ENCODE measurements at regions not wholly inside any gene's neighbourhood (a gene's known extent, or its start where the extent isn't known, plus 50 kb on each side); places are given as distances from the start of the nearest gene placed in this dataset.

- H3K27ac Mint-ChIP-seq, result no peak overlapping the region
- H3K27me3 Mint-ChIP-seq (ENCODE audit: low read depth in 3 of 3), result peaks cover 0 to 3% (median 0%) of the 10 kb centered on the region in 3 donors
- H3K4me1 Mint-ChIP-seq, result no peaks in the 10 kb centered on the region
- H3K36me3 Mint-ChIP-seq, result no peaks in the 10 kb centered on the region
- no peak overlapping the region for H3K4me3 Mint-ChIP-seq
- H3K9me3 Mint-ChIP-seq, result peaks cover 0 to 6% (median 0%) of the 10 kb centered on the region in 6 donors
- DNase-seq, result no peak
Observed at GRCh38 chr9:115359017-115359780, 241.2 kb upstream of the TNC start.

DNA sequence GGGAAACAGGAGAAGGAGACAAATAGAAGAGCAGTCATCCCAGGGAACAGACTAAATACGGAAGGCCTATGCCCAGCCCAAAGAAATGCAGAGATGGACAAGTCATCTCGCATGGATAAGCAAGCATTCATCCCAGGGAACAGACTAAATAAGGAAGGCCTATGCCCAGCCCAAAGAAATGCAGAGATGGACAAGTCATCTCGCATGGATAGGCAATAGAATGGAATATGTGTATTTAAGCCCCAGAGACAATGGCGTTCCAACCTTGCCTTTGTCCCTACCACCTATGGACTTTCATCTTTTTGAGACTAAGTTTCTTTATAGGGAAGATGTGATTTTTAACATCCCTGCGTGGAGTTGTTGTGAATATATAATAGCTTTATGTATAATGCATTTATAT lies 242.2 kb upstream of the TNC start:
- Mint-ChIP-seq H3K27me3 (ENCODE audit: low read depth in 3 of 3) (peaks cover 0 to 3% (median 0%) of the 10 kb centered on the region in 3 donors), H3K36me3 (no peaks in the 10 kb centered on the region), H3K9me3 (peaks cover 0 to 6% (median 0%) of the 10 kb centered on the region in 6 donors), H3K4me3 (no peak overlapping the region), H3K27ac (no peak overlapping the region), H3K4me1 (no peaks in the 10 kb centered on the region)
- no peak for DNase-seq

- Mint-ChIP-seq H3K27me3 (ENCODE audit: low read depth in 3 of 3) (peaks cover 2 to 3% (median 2%) of the 10 kb centered on the region in 3 donors), H3K4me1 (no peaks in the 10 kb centered on the region), H3K9me3 (peaks cover 0 to 6% (median 0%) of the 10 kb centered on the region in 6 donors), H3K27ac (no peak overlapping the region), H3K36me3 (no peaks in the 10 kb centered on the region), H3K4me3 (no peak overlapping the region)
- DNase-seq, result no peak
Observed at GRCh38 chr9:115362101-115362500, 244.1 kb upstream of the TNC start.

DNA sequence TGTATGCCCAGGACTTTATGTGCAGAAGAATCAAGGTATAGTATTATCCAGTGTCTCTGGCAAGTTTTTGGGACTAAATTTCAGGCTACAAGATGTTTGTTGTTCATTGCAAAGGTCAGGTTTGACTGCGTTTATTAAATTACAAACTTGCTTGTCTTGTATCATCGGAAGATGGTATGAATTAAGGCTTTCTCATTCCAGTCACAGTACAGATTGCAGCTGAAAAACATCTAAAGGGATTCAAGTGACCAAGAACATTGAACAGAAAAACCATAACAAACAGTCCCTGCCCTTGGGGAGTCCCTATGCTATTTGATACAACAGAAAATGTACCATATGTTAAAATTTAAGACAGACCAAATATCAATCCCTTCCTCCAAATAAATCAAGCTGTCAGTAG lies 244.7 kb upstream of the TNC start:
- Mint-ChIP-seq H3K9me3 (peaks cover 0 to 6% (median 0%) of the 10 kb centered on the region in 6 donors), H3K27me3 (ENCODE audit: low read depth in 3 of 3) (peaks cover 2 to 3% (median 2%) of the 10 kb centered on the region in 3 donors), H3K4me3 (no peak overlapping the region), H3K27ac (no peak overlapping the region), H3K36me3 (no peaks in the 10 kb centered on the region), H3K4me1 (no peaks in the 10 kb centered on the region)
- no peak for DNase-seq

DNA sequence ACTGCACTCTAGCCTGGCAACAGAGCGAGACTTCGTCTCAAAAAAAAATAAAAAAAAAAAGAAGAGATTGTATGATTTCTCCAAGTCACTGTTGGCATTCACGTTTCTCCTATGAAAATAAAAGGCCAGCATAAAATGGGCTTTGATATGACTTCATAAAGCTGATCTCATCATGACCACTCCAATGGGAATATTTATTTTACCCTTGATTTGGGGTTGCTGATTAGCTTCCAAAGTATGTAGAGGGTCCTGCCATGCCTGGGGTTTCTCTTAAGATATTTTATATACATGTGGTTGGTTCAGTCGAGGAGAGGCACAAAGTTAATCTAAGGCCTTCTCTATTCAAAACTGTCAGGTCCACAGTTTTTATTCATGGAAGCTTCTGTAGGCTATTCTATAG lies 247.0 kb upstream of the TNC start:
- DNase-seq, result no peak
- Mint-ChIP-seq H3K9me3 (peaks cover 0 to 2% (median 0%) of the 10 kb centered on the region in 6 donors), H3K4me1 (no peaks in the 10 kb centered on the region), H3K27ac (no peak overlapping the region), H3K36me3 (no peaks in the 10 kb centered on the region), H3K4me3 (no peak overlapping the region), H3K27me3 (ENCODE audit: low read depth in 3 of 3) (peaks cover under 1 to 3% (median 2%) of the 10 kb centered on the region in 3 donors)

- no peaks in the 10 kb centered on the region for H3K4me1 Mint-ChIP-seq
- no peak overlapping the region for H3K27ac Mint-ChIP-seq
- H3K4me3 Mint-ChIP-seq, result no peak overlapping the region
- no peaks in the 10 kb centered on the region for H3K36me3 Mint-ChIP-seq
- peaks cover 0 to 6% (median 0%) of the 10 kb centered on the region in 6 donors for H3K9me3 Mint-ChIP-seq
- H3K27me3 Mint-ChIP-seq (ENCODE audit: low read depth in 3 of 3), result peaks cover under 1 to 6% (median 2%) of the 10 kb centered on the region in 3 donors
- no peak for DNase-seq
Observed at GRCh38 chr9:115367321-115367720, 249.4 kb upstream of the TNC start.

GRCh38 chr9:115367780-115368525 lies 250.0 kb upstream of the TNC start:
- peaks cover 0 to 6% (median 0%) of the 10 kb centered on the region in 6 donors for H3K9me3 Mint-ChIP-seq
- H3K4me3 Mint-ChIP-seq, result no peak overlapping the region
- no peak for DNase-seq
- no peaks in the 10 kb centered on the region for H3K4me1 Mint-ChIP-seq
- peaks cover 2 to 6% (median 3%) of the 10 kb centered on the region in 3 donors for H3K27me3 Mint-ChIP-seq (ENCODE audit: low read depth in 3 of 3)
- H3K27ac Mint-ChIP-seq, result no peak overlapping the region
- H3K36me3 Mint-ChIP-seq, result no peaks in the 10 kb centered on the region

GRCh38 chr9:115369322-115369957 lies 251.5 kb upstream of the TNC start:
- no peak overlapping the region for H3K4me3 Mint-ChIP-seq
- H3K27ac Mint-ChIP-seq, result no peak overlapping the region
- H3K4me1 Mint-ChIP-seq, result no peaks in the 10 kb centered on the region
- no peak for DNase-seq
- H3K27me3 Mint-ChIP-seq (ENCODE audit: low read depth in 3 of 3), result peaks cover 3 to 8% (median 6%) of the 10 kb centered on the region in 3 donors
- H3K36me3 Mint-ChIP-seq, result no peaks in the 10 kb centered on the region
- peaks cover 0 to 6% (median 1%) of the 10 kb centered on the region in 6 donors for H3K9me3 Mint-ChIP-seq

DNA sequence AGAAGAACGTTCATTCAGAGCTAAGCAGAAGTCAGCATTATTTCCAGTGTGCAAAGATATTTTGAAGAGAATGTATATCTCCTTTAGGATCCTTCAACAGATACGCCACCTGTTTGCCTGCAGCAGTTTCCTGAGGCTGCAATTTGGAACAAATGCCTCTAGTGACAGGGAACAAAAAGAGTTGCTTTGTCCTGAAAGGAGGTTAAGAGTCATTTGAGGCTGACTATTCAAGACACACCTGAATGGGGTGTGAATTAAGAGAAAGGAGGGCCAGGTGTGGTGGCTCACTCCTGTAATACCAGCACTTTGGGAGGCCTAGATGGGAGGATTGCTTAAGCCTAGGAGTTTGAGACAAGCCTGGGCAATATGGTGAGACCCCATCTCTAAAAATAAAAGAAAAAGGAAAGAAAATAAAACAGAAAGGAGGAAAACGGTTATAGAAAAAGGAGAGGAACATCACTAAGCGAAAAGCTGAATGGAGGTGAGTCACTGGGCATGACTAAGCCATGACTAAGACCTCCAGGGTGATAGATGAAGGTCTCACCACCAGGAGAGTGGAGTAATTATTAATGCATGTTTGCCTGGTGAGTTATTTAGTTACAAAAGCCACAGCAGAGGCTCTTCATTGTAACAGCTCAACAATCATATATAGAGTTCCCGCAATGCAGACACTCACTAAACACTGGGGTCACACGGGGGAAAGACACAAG lies 255.2 kb upstream of the TNC start:
- H3K9me3 Mint-ChIP-seq, result peaks cover 0 to 6% (median 2%) of the 10 kb centered on the region in 6 donors
- H3K36me3 Mint-ChIP-seq, result no peaks in the 10 kb centered on the region
- no peaks in the 10 kb centered on the region for H3K4me1 Mint-ChIP-seq
- H3K4me3 Mint-ChIP-seq, result no peak overlapping the region
- H3K27ac Mint-ChIP-seq, result no peak overlapping the region
- peaks cover 3 to 6% (median 4%) of the 10 kb centered on the region in 3 donors for H3K27me3 Mint-ChIP-seq (ENCODE audit: low read depth in 3 of 3)
- DNase-seq, result no peak

GRCh38 chr9:115373710-115374045 lies 255.7 kb upstream of the TNC start:
- DNase-seq, result no peak
- no peak overlapping the region for H3K4me3 Mint-ChIP-seq
- peaks cover 0 to 6% (median 2%) of the 10 kb centered on the region in 6 donors for H3K9me3 Mint-ChIP-seq
- H3K36me3 Mint-ChIP-seq, result no peaks in the 10 kb centered on the region
- H3K27ac Mint-ChIP-seq, result no peak overlapping the region
- H3K27me3 Mint-ChIP-seq (ENCODE audit: low read depth in 3 of 3), result peaks cover 3 to 6% (median 4%) of the 10 kb centered on the region in 3 donors
- H3K4me1 Mint-ChIP-seq, result no peaks in the 10 kb centered on the region

GRCh38 chr9:115374724-115375268 lies 256.8 kb upstream of the TNC start:
- Mint-ChIP-seq H3K36me3 (no peaks in the 10 kb centered on the region), H3K4me3 (no peak overlapping the region), H3K27me3 (ENCODE audit: low read depth in 3 of 3) (peaks cover 3 to 4% (median 4%) of the 10 kb centered on the region in 3 donors), H3K9me3 (peaks cover 0 to 6% (median 2%) of the 10 kb centered on the region in 6 donors), H3K27ac (no peak overlapping the region), H3K4me1 (no peaks in the 10 kb centered on the region)
- no peak for DNase-seq

- DNase-seq, result no peak
- no peaks in the 10 kb centered on the region for H3K4me1 Mint-ChIP-seq
- peaks cover 0 to 3% (median 2%) of the 10 kb centered on the region in 3 donors for H3K27me3 Mint-ChIP-seq (ENCODE audit: low read depth in 3 of 3)
- no peaks in the 10 kb centered on the region for H3K36me3 Mint-ChIP-seq
- no peak overlapping the region for H3K4me3 Mint-ChIP-seq
- H3K9me3 Mint-ChIP-seq, result peaks cover 0 to 15% (median 5%) of the 10 kb centered on the region in 6 donors
- H3K27ac Mint-ChIP-seq, result no peak overlapping the region
Observed at GRCh38 chr9:115378241-115378640, 260.3 kb upstream of the TNC start.

GRCh38 chr9:115378758-115379157 lies 260.8 kb upstream of the TNC start:
- H3K36me3 Mint-ChIP-seq, result peaks cover 0 to 3% (median 0%) of the 10 kb centered on the region in 3 donors
- peaks cover 0 to 3% (median under 1%) of the 10 kb centered on the region in 3 donors for H3K27me3 Mint-ChIP-seq (ENCODE audit: low read depth in 3 of 3)
- no peak for DNase-seq

More at GRCh38 chr9:115378758-115379157, 260.8 kb upstream of the TNC start:
- Mint-ChIP-seq H3K27ac (no peak overlapping the region), H3K9me3 (peaks cover 0 to 15% (median 5%) of the 10 kb centered on the region in 6 donors), H3K4me3 (no peak overlapping the region), H3K4me1 (no peaks in the 10 kb centered on the region)
